K562 (cell line): ENCODE measurements at regions not wholly inside any gene's neighbourhood (a gene's known extent, or its start where the extent isn't known, plus 50 kb on each side); places are given as distances from the start of the nearest gene placed in this dataset.

Experiments
- ARID1B ChIP-seq: fragments of 450-650 bp; IDR thresholded peaks from 2 replicates; pipeline ENCODE4 v1.6.1; 2016; ENCODE audit warnings: antibody characterized with exemption, mild to moderate bottlenecking, inconsistent platforms
- ATF3 ChIP-seq, 2 experiments: fragments of 450-650 bp in 1 of 2; sonication (generic) in 1 of 2; formaldehyde crosslinking in 1 of 2; IDR thresholded peaks in 1 of 2; conservative IDR thresholded peaks in 1 of 2; 2 replicates each; pipeline versions ENCODE4 v1.6.1 to v1.8.1; 2016 to 2023; ENCODE audit warnings: mild to moderate bottlenecking in 2 of 2, moderate library complexity in 2 of 2, inconsistent platforms in 1 of 2, missing genetic modification reagents in 1 of 2
- CGGBP1 ChIP-seq: fragments of 250-450 bp; sonication (Bioruptor Pico); IDR thresholded peaks from 2 replicates; pipeline ENCODE4 v1.9.0; 2021; ENCODE audit warnings: mild to moderate bottlenecking
- CSDE1 ChIP-seq, 2 experiments: fragments of 450-650 bp; IDR thresholded peaks; 2 replicates each; pipeline ENCODE4 v1.6.1; 2016; ENCODE audit warnings: mild to moderate bottlenecking in 1 of 2
- FOXP4 ChIP-seq: sonication (generic); formaldehyde crosslinking; IDR thresholded peaks from 2 replicates; pipeline ENCODE4 v1.8.0; 2022; ENCODE audit warnings: mild to moderate bottlenecking, missing genetic modification reagents, borderline replicate concordance
- HDAC8 ChIP-seq: fragments of 450-650 bp; IDR thresholded peaks from 2 replicates; pipeline ENCODE4 v1.6.1; 2016; ENCODE audit warnings: mild to moderate bottlenecking, missing genetic modification characterization, moderate library complexity, missing compliant biosample characterization
- HINFP ChIP-seq: fragments of 450-650 bp; conservative IDR thresholded peaks from 2 replicates; pipeline ENCODE4 v1.6.1; 2016; ENCODE audit warnings: missing genetic modification characterization, low read depth, mild to moderate bottlenecking, control low read depth, missing compliant biosample characterization
- HMGN3 ChIP-seq: IDR thresholded peaks from 2 replicates; pipeline ENCODE4 v1.6.1; 2011; ENCODE audit warnings: borderline replicate concordance, low read depth, mild to moderate bottlenecking, mixed read lengths, low read length; ENCODE audit not compliant: insufficient read length; ENCODE audit errors: extremely low read depth
- KDM4B ChIP-seq, 2 experiments: fragments of 450-650 bp in 1 of 2; sonication (generic) in 1 of 2; IDR thresholded peaks; 2 replicates each; pipeline ENCODE4 v1.6.1; 2016 to 2017; ENCODE audit warnings: borderline replicate concordance in 2 of 2, antibody characterized with exemption in 1 of 2, low read depth in 1 of 2, mild to moderate bottlenecking in 1 of 2
- KLF10 ChIP-seq: fragments of 250-450 bp; sonication (Bioruptor Pico); IDR thresholded peaks from 2 replicates; pipeline ENCODE4 v1.6.1; 2021; ENCODE audit warnings: matching md5 sums
- NFIX ChIP-seq: fragments of 250-450 bp; sonication (Bioruptor Pico); IDR thresholded peaks from 2 replicates; pipeline ENCODE4 v1.4.0; 2020; ENCODE audit warnings: low read depth, mild to moderate bottlenecking, moderate library complexity
- NR4A1 ChIP-seq, 2 experiments: fragments of 250-450 bp in 1 of 2; fragments of 450-650 bp in 1 of 2; sonication (Bioruptor Pico) in 1 of 2; IDR thresholded peaks; 2 replicates each; pipeline versions ENCODE4 v1.4.0 to v1.6.1; 2016 to 2020; ENCODE audit warnings: mild to moderate bottlenecking in 2 of 2, missing compliant biosample characterization in 1 of 2, missing genetic modification characterization in 1 of 2, moderate library complexity in 1 of 2
- POLR2AphosphoS5 ChIP-seq: IDR thresholded peaks from 2 replicates; pipeline ENCODE4 v1.6.1; 2011; ENCODE audit warnings: mild to moderate bottlenecking, low read depth, low read length, moderate library complexity; ENCODE audit not compliant: control insufficient read depth, insufficient read depth
- RAD21 ChIP-seq, 2 experiments: fragments of 250-450 bp in 1 of 2; fragments of 450-650 bp in 1 of 2; sonication (Bioruptor Pico) in 1 of 2; formaldehyde crosslinking in 1 of 2; IDR thresholded peaks in 1 of 2; conservative IDR thresholded peaks in 1 of 2; 2 replicates each; pipeline versions ENCODE4 v1.4.0 to v1.8.0; 2020 to 2022; ENCODE audit warnings: mild to moderate bottlenecking in 2 of 2, moderate library complexity in 1 of 2
- RBFOX2 ChIP-seq: fragments of 200-400 bp; formaldehyde crosslinking; IDR thresholded peaks from 2 replicates; pipeline ENCODE4 v1.6.1; 2017; ENCODE audit warnings: low read depth, mild to moderate bottlenecking, low read length, moderate library complexity
- SP2 ChIP-seq: IDR thresholded peaks from 2 replicates; pipeline ENCODE4 v1.6.1; 2011; ENCODE audit warnings: mild to moderate bottlenecking, low read depth, low read length, moderate library complexity; ENCODE audit not compliant: poor library complexity, severe bottlenecking; ENCODE audit errors: extremely low read depth
- TBP ChIP-seq: optimal IDR thresholded peaks from 2 replicates; pipeline ENCODE3; 2011; ENCODE audit warnings: low read depth, low read length, improper control_type of control experiment
- TFAM ChIP-seq: fragments of 250-450 bp; sonication (Bioruptor Pico); conservative IDR thresholded peaks from 2 replicates; pipeline ENCODE4 v1.5.0; 2021; ENCODE audit warnings: mild to moderate bottlenecking, moderate library complexity
- ZFP1 ChIP-seq: fragments of 450-650 bp; formaldehyde crosslinking; IDR thresholded peaks from 2 replicates; pipeline ENCODE4 v1.4.0; 2020; ENCODE audit warnings: mild to moderate bottlenecking, mixed read lengths
- ZNF347 ChIP-seq: fragments of 450-650 bp; formaldehyde crosslinking; IDR thresholded peaks from 2 replicates; pipeline ENCODE4 v1.4.0; 2020; ENCODE audit warnings: low read depth, mild to moderate bottlenecking, moderate library complexity
- ZNF444 ChIP-seq: fragments of 250-450 bp; sonication (Bioruptor Pico); IDR thresholded peaks from 2 replicates; pipeline ENCODE4 v1.4.0; 2020; ENCODE audit warnings: mild to moderate bottlenecking, moderate library complexity
- ZNF507 ChIP-seq: conservative IDR thresholded peaks from 2 replicates; pipeline ENCODE4 v1.6.1; 2017; ENCODE audit warnings: missing genetic modification characterization, missing compliant biosample characterization
- ZNF717 ChIP-seq: fragments of 250-450 bp; sonication (Bioruptor Pico); IDR thresholded peaks from 2 replicates; pipeline ENCODE4 v1.5.0; 2021

GRCh38 chr7:131109759-131110296, 217.8 kb upstream of the MKLN1 start (continued):
- TF ChIP-seq KDM4B (IDR thresholded peaks at IDR 0.05; ENCODE audit: borderline replicate concordance in 2 of 2, low read depth in 1 of 2) (peak in 1 of 2 experiments; percentile 92; a peak in 1 of 4 replicates), ATF3 (IDR thresholded peaks at IDR 0.05) (no peak), ATF3 (CRISPR knock-in tag; conservative IDR thresholded peaks at IDR 0.05) (no peak), HINFP (tag) (no peak), ZNF444 (CRISPR knock-in tag) (no peak), SP2 (no peak), TFAM (CRISPR knock-in tag) (no peak), RBFOX2 (peak; percentile 95), FOXP4 (CRISPR knock-in tag) (no peak), NFIX (CRISPR knock-in tag) (no peak), RAD21 (CRISPR knock-in tag; conservative IDR thresholded peaks at IDR 0.05 in 1 of 2, IDR thresholded peaks at IDR 0.05 in 1 of 2) (peak; percentile 20; a peak in 1 of 4 replicates), ZNF507 (tag) (no peak), CSDE1 (IDR thresholded peaks at IDR 0.05) (no peak), NR4A1 (CRISPR knock-in tag; IDR thresholded peaks at IDR 0.05) (no peak), NR4A1 (tag; IDR thresholded peaks at IDR 0.05) (peak; percentile 42; the same call in 1 of the 2 replicates), ZFP1 (CRISPR knock-in tag) (no peak), TBP (peak; percentile 53), CGGBP1 (CRISPR knock-in tag) (peak; percentile 90; the same call in 1 of the 2 replicates), HDAC8 (no peak; the same call in 1 of the 2 replicates), ARID1B (peak; percentile 79), HMGN3 (peak; percentile 85), POLR2AphosphoS5 (peak; percentile 49; the same call in 1 of the 2 replicates), ZNF347 (CRISPR knock-in tag) (no peak), KLF10 (CRISPR knock-in tag) (no peak), ZNF717 (CRISPR knock-in tag) (no peak)
